NCI-H510A (cell line): ENCODE measurements at regions not wholly inside any gene's neighbourhood (a gene's known extent, or its start where the extent isn't known, plus 50 kb on each side); places are given as distances from the start of the nearest gene placed in this dataset.

Experiments used
- DNase-seq: peaks from one replicate; lab custom pipeline; 2025; lab: John Stamatoyannopoulos, UW

DNA sequence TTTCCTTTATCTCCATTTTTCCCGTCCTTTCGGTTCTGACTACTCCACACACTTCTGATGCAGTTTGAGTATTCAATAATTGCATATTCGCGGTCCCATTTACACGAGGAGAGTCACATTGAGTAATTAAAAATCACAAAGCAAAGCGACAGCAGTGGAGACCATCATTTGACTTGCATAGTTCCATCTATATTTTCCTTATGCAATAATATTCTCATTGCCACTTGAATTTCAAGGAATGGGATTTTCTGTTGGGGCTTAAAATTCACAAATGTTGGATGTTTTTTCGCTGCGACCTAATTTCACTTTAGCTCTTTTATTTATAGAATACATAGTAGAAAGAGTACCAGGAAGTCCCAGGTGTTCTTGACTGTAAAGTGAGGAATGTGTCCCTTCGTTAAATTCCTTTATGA lies 186.8 kb downstream of the ZEB2 start:
- DNase-seq = no peak

DNA sequence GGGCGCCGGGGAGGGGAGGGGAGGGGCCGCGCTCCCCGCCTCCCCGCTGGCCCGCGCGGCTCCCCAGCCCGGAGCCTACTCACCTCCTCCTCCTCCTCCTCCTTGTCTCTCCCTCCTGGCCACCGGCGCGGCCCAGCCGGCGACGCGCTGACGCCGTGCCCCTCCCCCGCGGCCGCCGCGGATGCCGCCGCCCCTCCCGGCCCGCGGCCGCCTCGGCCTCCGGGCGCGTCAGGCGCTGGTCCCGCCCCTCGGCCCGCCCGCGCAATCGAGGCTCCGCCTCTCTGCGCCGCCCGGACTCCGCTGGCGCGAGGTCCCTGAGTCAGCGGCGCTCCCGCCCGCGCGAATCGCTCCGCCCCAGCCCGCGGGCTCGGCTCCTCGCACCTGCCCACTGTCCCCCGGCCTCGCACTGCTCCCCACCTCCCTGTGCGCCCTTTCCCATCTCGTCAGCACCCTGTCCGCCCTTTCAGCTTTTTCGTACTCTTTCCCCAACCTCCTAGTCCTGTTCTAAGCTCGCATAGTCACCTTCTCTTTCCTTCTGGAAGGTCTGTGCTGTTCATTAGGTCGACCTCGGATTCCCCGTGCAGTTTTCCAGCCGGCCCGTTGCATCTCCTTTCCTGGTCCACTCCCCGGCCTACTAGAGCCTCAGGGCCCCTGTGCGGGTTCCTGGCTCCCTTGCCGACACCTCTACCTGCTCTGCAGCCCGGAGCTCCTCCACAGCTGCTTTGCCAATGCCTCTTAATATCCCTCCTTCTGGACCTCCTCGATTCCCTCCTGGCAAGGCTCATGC lies 187.4 kb downstream of the ZEB2 start:
- DNase-seq = peak; percentile 75

GRCh38 chr2:144331674-144332355 lies 188.1 kb downstream of the ZEB2 start:
- peak; percentile 31 for DNase-seq

DNA sequence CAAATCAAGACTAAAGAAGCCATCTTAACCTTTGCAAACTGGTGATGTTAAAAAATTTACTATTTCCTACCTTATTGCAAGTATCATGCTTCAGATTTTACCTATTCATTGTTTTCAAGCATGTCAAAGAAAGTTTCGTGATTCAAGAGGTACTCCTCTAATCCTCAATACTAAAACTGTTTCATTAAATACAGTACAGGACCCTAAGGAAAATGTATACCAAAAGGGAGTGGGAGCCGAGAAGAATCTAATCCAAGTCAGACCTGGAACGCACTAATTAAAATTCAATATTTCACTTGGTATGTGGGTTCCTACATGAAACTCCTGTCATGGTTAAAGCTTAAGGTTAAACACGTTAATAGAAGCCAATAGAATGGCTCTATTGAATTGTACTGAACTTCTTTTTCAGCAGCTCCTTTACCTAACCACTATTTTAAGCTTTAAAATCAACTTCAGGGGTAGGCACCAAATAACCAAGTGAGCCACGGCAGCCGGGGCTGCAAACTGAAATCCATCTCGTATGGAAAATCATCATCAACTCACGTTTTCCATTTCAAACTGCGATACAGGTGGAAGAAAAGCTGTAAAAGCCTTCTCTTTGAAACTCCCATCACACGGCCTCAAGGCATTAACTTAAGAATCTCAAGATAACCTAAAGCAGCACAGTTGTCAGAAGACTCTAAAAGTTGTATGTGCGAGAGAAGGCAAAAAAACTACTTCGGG lies 188.8 kb downstream of the ZEB2 start:
- no peak for DNase-seq

DNA sequence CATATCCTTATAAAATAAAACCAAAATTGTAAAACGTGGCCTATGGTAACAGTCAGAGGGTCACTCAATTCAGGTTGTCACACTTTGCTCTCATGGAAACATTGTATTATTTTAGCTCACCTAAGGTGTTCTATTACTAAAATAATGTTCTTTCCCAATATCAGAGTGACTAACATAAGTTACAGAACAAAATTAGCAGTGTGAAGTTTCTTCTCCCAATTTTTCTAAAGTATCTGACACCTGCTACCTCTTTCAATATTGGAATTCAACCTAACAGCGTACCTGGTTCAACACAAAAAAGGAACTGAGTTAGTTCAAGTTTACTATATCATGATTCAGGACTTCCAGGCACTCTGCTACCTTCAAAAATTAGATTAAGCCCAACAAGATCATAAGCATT lies 190.4 kb downstream of the ZEB2 start:
- no peak for DNase-seq

GRCh38 chr2:144328938-144329337 lies 191.0 kb downstream of the ZEB2 start:
- DNase-seq = no peak

DNA sequence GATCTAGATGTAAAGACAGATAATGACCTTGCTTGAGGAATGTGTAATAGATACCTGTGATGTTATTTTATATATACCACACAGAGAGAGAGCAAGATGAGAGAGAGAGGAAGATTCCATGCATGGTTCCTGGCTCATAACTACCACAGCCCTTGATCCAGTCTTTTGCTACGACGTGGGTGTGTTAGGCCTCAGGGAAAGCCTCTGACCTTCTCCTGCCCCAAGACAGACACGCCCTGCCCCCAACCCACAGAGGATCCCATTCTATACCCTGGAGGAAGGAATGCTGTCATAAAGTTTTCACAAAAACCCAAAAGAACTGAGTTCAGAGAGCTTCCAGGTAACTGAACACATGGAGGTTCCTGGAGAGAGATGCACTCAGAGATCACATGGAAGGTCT lies 193.1 kb downstream of the ZEB2 start:
- no peak for DNase-seq

DNA sequence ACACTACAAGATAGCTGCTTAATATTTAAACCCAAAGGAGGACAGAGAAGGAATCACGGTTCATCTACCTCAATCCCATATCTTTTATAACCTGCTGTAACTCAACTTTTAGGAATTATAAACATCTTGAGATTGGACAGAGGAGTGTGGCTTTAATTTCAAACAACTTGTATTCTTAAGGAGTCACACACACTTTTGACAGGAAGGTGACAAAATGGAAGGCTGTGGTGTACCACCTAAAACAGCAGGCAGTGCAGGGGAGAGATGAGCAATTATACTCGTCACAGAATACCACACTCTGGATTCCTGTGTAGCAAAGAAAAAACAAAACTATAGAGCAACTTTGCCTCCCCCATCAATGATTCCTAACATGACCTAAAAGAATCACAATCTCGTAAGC lies 194.8 kb downstream of the ZEB2 start:
- no peak for DNase-seq

DNA sequence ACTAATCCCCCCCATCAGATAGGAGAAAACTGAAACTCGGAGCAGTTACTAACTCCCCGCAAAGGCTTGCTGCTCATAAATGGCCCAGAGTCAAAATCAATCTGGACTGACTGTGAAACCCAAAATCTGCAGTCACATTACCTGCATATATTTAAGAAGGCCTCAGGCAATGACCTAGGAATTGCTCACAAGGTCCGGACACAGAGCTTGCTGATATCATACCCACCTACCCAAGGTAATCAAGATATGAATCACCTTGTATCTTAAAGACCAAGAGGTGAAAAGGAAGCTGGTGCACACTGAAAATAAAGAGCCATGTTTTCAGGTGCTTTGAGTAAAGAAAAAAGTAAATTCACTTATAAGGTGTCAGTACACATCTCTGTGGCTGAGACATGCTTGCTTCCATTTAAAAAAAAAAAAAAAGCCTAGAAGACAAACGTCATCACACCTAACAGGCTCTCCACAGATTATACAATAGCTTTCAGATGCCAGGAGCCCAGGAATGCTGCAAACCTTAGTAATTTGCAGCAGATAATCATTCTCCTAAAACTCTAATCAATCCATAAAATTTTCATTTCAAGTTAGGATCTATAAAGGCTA lies 195.4 kb downstream of the ZEB2 start:
- DNase-seq = no peak

DNA sequence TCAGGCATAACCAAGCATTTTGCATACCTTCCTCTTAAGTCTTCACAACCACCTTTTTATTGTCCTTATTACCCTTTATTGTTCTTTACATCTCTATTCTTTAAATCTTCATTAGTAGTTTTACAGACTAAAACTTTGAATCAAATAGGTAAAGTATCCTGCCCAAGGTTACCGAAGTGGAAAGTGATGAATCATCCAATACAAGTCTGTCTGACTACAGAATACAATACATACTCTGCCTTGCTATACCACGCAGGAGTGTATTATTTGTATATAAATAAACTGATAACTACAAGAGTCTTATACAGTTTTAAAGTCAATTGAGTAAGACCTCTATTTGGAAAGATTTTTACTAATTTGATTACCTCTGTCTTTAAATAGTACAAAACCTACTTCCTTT lies 196.0 kb downstream of the ZEB2 start:
- no peak for DNase-seq

GRCh38 chr2:144322379-144322778 lies 197.5 kb downstream of the ZEB2 start:
- no peak for DNase-seq

DNA sequence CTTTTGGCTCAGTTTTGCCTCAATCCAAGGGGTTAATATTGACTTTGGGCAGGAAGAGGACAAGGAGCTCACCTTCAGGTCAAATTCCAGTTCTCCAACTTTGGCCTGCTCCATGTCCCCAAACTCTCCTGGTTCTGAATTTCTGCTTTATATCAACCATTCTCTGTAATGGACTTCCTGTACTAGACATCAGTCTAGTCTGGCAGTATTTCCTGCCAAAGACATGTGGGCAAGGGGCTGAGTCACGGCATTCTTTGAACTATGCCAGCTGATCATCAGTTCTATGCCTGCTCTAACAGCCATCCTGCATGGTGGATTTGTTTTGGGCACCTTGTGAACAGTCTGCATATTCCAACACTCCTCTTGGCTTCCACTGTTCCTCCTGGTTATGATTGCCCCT lies 199.4 kb downstream of the ZEB2 start:
- no peak for DNase-seq

GRCh38 chr2:144317071-144317738 lies 202.7 kb downstream of the ZEB2 start:
- DNase-seq = no peak

DNA sequence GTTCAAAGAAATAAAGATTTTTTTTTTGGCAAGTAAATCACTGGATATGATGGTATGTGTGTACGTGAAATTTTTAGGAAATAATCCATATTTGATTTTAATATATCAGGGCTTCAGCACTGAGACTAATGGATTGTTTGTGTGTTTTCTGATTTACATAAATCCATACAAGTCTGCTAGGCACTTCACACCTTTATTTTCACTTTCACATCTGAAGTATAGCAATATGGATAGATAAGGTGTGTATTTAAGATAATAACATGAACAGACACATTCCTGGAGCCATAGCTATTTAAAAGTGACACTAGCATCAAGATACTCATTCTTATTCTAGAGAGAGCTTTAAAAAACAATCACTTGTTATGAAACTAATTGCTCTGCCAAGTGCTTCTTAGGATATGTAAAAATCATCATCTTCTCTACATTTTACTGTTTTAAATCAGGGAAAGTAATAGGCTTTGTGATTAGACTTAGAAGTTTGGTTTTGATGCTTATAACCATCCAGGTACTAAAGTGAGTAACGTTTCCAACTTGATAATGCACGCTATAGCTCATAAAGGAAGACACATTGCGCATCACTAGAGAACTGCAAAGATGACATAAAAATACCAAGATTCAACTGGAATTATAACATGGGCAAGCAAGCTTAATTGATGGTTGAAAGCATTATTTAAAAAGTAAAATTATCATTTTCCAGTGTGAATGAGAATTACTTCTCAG lies 208.9 kb downstream of the ZEB2 start:
- no peak for DNase-seq

DNA sequence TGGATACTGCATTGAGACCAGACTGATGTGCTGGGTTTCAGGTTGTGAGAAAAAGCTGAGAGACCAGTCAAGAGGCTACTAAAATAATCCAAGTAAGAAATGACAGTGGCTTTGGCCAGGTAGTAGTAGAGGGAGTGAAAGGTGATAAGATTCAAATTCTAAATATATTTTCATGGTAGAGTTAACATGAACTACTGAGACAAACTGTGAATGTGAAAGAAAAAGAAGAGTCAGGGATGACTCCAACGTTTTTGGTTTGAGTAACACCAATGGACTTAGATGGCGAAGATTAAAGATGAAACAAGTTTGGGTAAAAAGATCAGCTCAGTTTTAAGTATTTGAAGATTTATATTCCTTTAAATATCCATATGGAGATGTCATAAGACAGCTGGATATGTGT lies 209.4 kb downstream of the ZEB2 start:
- DNase-seq = no peak

GRCh38 chr2:144307711-144308110 lies 212.2 kb downstream of the ZEB2 start:
- no peak for DNase-seq

DNA sequence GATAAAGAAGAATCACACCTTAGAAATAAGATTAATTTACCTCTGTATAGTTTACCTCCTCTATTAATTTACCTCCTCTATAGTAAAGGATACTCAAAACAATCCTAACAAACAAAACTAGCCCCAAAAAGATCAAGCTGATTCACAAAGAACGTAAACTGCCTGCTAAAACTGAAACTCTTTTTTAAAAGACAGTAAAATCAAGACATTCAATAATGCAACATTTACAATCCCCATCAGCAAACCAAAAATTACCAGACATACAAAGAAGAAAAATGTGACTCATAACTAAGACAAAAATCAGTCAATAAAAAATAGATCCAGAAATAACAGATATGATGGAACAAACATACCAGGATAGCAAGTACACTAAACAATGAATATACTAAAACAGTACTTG lies 215.7 kb downstream of the ZEB2 start:
- no peak for DNase-seq

GRCh38 chr2:144300632-144301031 lies 219.3 kb downstream of the ZEB2 start:
- no peak for DNase-seq

- DNase-seq = no peak
Measured at GRCh38 chr2:144290276-144290675, 229.6 kb downstream of the ZEB2 start.

GRCh38 chr2:144288438-144288837 lies 231.5 kb downstream of the ZEB2 start:
- no peak for DNase-seq

DNA sequence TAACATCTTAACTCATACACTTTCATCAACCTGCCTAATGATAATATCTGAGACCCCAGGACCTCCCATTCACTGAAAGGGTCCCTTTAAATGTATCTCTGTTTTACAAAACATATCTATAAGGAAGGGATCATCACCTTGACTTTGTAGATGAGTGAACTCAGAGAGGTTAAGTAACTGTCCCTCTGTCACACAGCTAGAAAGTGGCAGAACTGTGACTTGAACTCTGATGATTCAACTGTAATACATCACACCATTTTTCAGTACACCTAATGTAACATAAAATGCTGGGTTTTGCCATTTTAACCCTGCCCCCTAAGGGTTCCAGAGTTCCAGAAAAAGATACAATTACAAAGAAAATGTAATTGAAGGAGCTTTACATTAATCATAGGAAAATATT lies 234.6 kb downstream of the ZEB2 start:
- DNase-seq = no peak
